ENCODE measurements at regions not wholly inside any gene's neighbourhood (a gene's known extent, or its start where the extent isn't known, plus 50 kb on each side); places are given as distances from the start of the nearest gene placed in this dataset.

DNA sequence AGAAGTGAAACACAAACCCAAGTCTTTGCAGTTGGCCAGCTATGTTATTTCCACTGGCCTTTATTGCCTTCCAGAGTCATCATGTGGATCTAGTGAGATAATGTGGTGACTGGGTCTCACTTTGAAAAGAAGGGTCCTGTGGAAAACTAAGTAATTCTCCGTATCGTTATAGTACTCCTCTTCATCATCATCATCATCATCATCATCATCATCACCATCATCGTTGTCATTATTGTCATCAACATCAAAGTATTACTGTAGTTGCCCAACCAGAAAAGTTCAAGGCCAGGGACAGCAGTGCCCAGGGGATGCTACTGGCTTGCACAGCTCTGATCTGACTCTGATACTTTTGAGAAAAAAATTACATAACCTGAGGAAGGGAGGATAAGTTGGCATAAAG, 295.6 kb upstream of the F9 start (continued):
- TF ChIP-seq, protein P1, sequence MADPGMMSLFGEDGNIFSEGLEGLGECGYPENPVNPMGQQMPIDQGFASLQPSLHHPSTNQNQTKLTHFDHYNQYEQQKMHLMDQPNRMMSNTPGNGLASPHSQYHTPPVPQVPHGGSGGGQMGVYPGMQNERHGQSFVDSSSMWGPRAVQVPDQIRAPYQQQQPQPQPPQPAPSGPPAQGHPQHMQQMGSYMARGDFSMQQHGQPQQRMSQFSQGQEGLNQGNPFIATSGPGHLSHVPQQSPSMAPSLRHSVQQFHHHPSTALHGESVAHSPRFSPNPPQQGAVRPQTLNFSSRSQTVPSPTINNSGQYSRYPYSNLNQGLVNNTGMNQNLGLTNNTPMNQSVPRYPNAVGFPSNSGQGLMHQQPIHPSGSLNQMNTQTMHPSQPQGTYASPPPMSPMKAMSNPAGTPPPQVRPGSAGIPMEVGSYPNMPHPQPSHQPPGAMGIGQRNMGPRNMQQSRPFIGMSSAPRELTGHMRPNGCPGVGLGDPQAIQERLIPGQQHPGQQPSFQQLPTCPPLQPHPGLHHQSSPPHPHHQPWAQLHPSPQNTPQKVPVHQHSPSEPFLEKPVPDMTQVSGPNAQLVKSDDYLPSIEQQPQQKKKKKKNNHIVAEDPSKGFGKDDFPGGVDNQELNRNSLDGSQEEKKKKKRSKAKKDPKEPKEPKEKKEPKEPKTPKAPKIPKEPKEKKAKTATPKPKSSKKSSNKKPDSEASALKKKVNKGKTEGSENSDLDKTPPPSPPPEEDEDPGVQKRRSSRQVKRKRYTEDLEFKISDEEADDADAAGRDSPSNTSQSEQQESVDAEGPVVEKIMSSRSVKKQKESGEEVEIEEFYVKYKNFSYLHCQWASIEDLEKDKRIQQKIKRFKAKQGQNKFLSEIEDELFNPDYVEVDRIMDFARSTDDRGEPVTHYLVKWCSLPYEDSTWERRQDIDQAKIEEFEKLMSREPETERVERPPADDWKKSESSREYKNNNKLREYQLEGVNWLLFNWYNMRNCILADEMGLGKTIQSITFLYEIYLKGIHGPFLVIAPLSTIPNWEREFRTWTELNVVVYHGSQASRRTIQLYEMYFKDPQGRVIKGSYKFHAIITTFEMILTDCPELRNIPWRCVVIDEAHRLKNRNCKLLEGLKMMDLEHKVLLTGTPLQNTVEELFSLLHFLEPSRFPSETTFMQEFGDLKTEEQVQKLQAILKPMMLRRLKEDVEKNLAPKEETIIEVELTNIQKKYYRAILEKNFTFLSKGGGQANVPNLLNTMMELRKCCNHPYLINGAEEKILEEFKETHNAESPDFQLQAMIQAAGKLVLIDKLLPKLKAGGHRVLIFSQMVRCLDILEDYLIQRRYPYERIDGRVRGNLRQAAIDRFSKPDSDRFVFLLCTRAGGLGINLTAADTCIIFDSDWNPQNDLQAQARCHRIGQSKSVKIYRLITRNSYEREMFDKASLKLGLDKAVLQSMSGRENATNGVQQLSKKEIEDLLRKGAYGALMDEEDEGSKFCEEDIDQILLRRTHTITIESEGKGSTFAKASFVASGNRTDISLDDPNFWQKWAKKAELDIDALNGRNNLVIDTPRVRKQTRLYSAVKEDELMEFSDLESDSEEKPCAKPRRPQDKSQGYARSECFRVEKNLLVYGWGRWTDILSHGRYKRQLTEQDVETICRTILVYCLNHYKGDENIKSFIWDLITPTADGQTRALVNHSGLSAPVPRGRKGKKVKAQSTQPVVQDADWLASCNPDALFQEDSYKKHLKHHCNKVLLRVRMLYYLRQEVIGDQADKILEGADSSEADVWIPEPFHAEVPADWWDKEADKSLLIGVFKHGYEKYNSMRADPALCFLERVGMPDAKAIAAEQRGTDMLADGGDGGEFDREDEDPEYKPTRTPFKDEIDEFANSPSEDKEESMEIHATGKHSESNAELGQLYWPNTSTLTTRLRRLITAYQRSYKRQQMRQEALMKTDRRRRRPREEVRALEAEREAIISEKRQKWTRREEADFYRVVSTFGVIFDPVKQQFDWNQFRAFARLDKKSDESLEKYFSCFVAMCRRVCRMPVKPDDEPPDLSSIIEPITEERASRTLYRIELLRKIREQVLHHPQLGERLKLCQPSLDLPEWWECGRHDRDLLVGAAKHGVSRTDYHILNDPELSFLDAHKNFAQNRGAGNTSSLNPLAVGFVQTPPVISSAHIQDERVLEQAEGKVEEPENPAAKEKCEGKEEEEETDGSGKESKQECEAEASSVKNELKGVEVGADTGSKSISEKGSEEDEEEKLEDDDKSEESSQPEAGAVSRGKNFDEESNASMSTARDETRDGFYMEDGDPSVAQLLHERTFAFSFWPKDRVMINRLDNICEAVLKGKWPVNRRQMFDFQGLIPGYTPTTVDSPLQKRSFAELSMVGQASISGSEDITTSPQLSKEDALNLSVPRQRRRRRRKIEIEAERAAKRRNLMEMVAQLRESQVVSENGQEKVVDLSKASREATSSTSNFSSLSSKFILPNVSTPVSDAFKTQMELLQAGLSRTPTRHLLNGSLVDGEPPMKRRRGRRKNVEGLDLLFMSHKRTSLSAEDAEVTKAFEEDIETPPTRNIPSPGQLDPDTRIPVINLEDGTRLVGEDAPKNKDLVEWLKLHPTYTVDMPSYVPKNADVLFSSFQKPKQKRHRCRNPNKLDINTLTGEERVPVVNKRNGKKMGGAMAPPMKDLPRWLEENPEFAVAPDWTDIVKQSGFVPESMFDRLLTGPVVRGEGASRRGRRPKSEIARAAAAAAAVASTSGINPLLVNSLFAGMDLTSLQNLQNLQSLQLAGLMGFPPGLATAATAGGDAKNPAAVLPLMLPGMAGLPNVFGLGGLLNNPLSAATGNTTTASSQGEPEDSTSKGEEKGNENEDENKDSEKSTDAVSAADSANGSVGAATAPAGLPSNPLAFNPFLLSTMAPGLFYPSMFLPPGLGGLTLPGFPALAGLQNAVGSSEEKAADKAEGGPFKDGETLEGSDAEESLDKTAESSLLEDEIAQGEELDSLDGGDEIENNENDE (IDR thresholded peaks at IDR 0.05; ENCODE audit: insufficient replicate concordance, low read length), result no peak
- TF ChIP-seq, protein P2, sequence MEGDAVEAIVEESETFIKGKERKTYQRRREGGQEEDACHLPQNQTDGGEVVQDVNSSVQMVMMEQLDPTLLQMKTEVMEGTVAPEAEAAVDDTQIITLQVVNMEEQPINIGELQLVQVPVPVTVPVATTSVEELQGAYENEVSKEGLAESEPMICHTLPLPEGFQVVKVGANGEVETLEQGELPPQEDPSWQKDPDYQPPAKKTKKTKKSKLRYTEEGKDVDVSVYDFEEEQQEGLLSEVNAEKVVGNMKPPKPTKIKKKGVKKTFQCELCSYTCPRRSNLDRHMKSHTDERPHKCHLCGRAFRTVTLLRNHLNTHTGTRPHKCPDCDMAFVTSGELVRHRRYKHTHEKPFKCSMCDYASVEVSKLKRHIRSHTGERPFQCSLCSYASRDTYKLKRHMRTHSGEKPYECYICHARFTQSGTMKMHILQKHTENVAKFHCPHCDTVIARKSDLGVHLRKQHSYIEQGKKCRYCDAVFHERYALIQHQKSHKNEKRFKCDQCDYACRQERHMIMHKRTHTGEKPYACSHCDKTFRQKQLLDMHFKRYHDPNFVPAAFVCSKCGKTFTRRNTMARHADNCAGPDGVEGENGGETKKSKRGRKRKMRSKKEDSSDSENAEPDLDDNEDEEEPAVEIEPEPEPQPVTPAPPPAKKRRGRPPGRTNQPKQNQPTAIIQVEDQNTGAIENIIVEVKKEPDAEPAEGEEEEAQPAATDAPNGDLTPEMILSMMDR (IDR thresholded peaks at IDR 0.05; ENCODE audit: control extremely low read depth in 1 of 3, insufficient read depth in 1 of 3, low read depth in 1 of 3, low read length in 3 of 3), result no peak
- no peak for TF ChIP-seq EGR1 (IDR thresholded peaks at IDR 0.05; ENCODE audit: borderline replicate concordance, low read depth, low read length)
